Colonic mucosa (tissue), 4 donors: ENCODE measurements at regions not wholly inside any gene's neighbourhood (a gene's known extent, or its start where the extent isn't known, plus 50 kb on each side); places are given as distances from the start of the nearest gene placed in this dataset.

Experiments
- DNase-seq: peaks from one replicate; pipeline ENCODE4 v3.0.0-alpha.2; 2020
- H3K27ac ChIP-seq: fragments of 200-600 bp; one replicate; pipeline ENCODE4 v1.8.0; 2021
- H3K27me3 ChIP-seq: fragments of 200-600 bp; one replicate; pipeline ENCODE4 v1.8.0; 2021
- H3K36me3 ChIP-seq: fragments of 200-600 bp; one replicate; pipeline ENCODE4 v1.8.0; 2021
- H3K4me1 ChIP-seq: fragments of 200-600 bp; one replicate; pipeline ENCODE4 v1.8.0; 2021; ENCODE audit warnings: mild to moderate bottlenecking
- H3K4me3 ChIP-seq: fragments of 200-600 bp; one replicate; pipeline ENCODE4 v1.8.0; 2021
- H3K9ac ChIP-seq, 2 donors: one replicate each; pipeline ENCODE4 v1.7.0; 2013; ENCODE audit warnings: control low read depth in 2 of 2, low read depth in 2 of 2, low read length in 2 of 2
- H3K9me3 ChIP-seq: fragments of 200-600 bp; one replicate; pipeline ENCODE4 v1.8.0; 2021
- intact Hi-C: fragments of 100-400 bp; cut with DNase I; formaldehyde crosslinking; loops from one replicate; pipeline ENCODE4 v1.14.1; 2022
- TF ChIP-seq, protein P1 (sequence below): fragments of 200-600 bp; IDR thresholded peaks from one replicate; pipeline ENCODE4 v1.8.0; 2022; ENCODE audit warnings: antibody characterized with exemption, mild to moderate bottlenecking
- donor health status: healthy.
- donor health status: DM: no; HTN: no; CAD: no.
- donor health status: DM: no; HTN: no; CAD: no.

DNA sequence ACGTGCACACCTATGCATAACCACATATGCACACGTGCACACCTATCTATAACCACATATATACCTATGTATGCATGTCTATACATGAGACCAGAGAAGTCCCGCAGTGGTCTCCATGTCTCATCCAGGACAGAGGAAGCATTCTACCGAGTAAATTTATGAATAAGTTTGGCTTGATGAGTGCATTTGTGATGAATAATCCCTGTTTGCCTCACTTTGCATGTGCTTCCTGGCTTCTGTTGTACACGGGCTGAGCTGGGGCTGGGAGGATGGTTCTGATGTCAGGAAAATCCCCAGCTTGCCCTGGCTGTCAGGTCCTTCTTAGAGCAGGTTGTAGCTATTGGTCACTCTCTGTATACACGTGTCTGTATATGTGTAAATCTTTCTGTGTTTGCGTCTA, 157.6 kb upstream of the RPS6KA2 start:
- H3K4me3 ChIP-seq, result no peak overlapping the region
- H3K36me3 ChIP-seq, result no peaks in the 10 kb centered on the region
- no peaks in the 10 kb centered on the region for H3K4me1 ChIP-seq
- no peak overlapping the region for H3K27ac ChIP-seq
- TF ChIP-seq, protein P1, sequence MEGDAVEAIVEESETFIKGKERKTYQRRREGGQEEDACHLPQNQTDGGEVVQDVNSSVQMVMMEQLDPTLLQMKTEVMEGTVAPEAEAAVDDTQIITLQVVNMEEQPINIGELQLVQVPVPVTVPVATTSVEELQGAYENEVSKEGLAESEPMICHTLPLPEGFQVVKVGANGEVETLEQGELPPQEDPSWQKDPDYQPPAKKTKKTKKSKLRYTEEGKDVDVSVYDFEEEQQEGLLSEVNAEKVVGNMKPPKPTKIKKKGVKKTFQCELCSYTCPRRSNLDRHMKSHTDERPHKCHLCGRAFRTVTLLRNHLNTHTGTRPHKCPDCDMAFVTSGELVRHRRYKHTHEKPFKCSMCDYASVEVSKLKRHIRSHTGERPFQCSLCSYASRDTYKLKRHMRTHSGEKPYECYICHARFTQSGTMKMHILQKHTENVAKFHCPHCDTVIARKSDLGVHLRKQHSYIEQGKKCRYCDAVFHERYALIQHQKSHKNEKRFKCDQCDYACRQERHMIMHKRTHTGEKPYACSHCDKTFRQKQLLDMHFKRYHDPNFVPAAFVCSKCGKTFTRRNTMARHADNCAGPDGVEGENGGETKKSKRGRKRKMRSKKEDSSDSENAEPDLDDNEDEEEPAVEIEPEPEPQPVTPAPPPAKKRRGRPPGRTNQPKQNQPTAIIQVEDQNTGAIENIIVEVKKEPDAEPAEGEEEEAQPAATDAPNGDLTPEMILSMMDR, result no peak
- no peaks in the 10 kb centered on the region for H3K9me3 ChIP-seq
- DNase-seq, result no peak
- intact Hi-C loops, result loop anchor here (5.0 kb wide), 1 partner anchor 208 kb away; no protein-coding TSS in a partner anchor
- H3K27me3 ChIP-seq, result no peaks in the 10 kb centered on the region
- H3K9ac ChIP-seq, result no peak overlapping the region

DNA sequence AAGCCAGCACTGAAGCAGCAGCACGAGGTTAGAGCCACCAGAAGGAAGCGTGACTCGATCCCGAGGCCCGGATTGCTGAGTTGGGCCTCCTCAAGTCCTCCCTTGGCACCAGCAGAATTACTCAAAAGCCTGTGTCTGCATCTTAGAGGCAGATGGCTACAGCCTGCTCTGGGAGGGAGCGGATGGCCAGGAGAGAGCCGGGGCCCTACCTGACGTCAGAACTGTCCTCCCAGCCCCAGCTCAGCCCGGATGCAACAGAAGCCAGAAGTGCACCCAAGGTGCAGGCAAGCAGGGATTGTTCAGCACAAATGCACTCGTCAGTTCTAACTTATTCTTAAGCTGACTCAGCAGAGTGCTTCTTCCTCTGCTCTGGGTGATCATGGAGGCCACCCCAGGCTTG, 155.5 kb upstream of the RPS6KA2 start:
- intact Hi-C loops, result no loop called here
- DNase-seq, result no peak

DNA sequence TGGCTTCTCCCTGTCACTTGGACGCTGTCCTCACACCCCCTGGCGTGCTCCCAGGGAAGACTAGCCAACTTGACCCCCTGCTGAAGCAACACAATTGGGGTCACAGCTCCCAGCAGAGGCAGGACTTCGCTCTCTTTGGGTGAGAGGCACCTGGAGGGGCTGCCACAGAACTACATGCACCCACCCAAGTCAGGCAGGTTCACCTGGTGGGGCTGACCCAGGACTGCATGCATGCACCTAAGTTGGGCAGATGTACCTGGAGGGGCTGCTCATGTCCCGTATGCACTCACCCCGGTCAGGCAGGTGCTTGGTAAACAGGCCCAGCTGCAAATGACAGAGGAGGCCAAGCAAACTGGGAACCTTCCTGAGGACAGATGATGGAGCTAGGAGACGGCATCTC, 154.3 kb upstream of the RPS6KA2 start:
- Histone ChIP-seq H3K4me3 (no peak overlapping the region), H3K27ac (no peak overlapping the region), H3K27me3 (no peaks in the 10 kb centered on the region), H3K4me1 (no peaks in the 10 kb centered on the region), H3K9ac (no peak overlapping the region), H3K36me3 (no peaks in the 10 kb centered on the region), H3K9me3 (no peaks in the 10 kb centered on the region)
- intact Hi-C loops, result no loop called here
- DNase-seq, result no peak
- TF ChIP-seq, protein P1, result no peak

More for the DNA sequence above, 155.5 kb upstream of the RPS6KA2 start:
- TF ChIP-seq, protein P1, result no peak
- no peaks in the 10 kb centered on the region for H3K36me3 ChIP-seq
- no peaks in the 10 kb centered on the region for H3K9me3 ChIP-seq
- no peak overlapping the region for H3K9ac ChIP-seq
- H3K4me3 ChIP-seq, result no peak overlapping the region
- no peaks in the 10 kb centered on the region for H3K27me3 ChIP-seq
- H3K27ac ChIP-seq, result no peak overlapping the region
- H3K4me1 ChIP-seq, result no peaks in the 10 kb centered on the region

DNA sequence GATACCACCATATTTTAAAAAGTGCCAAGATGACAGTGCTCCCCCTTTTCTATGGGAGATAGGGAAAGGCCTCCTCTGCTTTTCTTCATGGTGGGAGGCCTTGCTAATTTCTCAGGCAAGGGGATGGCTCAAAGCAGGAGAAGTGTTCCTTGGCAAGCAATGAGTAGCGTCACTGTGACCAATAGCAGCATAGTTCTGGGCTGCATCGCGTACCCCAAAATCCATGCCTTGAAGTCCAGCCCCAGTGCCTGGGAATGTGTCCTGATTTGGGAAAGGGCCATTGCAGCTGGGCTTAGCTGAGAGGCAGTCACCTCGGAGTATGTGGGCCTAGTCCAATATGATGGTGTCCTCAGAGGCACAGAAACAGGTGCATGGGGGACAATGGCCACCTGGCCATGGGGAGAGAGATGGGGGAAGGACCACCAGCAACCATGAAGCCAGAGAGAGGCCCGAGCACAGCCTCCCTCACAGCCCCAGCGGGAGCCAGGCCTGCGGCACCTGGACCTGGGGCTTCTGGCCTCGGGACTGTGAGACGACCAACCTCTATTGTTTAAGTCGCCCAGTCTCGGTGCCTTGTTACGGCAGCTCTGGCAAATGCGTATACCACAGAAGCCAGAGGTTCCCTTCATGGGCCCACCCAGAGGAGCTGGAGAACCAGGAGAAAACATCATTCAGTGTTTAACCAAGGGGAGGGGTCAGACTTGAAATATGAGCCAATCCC, 153.1 kb upstream of the RPS6KA2 start:
- Histone ChIP-seq H3K9ac (no peak overlapping the region), H3K36me3 (no peaks in the 10 kb centered on the region), H3K27me3 (no peaks in the 10 kb centered on the region), H3K9me3 (no peaks in the 10 kb centered on the region), H3K27ac (no peak overlapping the region), H3K4me1 (no peaks in the 10 kb centered on the region), H3K4me3 (no peak overlapping the region)
- TF ChIP-seq, protein P1, result no peak
- intact Hi-C loops, result loop anchor here (5.0 kb wide), 1 partner anchor 362 kb away; no protein-coding TSS in a partner anchor
- no peak for DNase-seq

DNA sequence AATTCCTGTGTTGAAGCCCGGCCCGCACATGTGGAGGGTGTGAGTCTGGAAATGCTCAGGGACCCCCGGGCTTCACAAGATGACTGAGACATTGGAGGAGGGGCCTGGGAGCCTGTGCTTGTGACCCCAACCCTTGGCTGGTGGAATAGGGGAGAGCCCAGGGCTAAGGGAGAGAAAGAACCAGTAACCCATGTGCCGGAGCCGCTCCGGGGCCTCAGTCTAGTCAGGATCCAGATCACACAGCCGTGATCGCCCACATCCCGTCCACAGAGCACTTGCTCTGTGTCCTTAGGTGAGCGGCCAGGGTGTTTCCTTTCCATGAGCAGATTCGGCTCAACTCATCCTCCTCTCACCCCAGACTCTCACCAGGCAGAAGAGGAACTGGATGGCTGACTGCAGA, 152.3 kb upstream of the RPS6KA2 start:
- Histone ChIP-seq H3K36me3 (no peaks in the 10 kb centered on the region), H3K9me3 (no peaks in the 10 kb centered on the region), H3K27me3 (no peaks in the 10 kb centered on the region), H3K4me3 (no peak overlapping the region), H3K4me1 (no peaks in the 10 kb centered on the region), H3K27ac (no peak overlapping the region), H3K9ac (no peak overlapping the region)
- intact Hi-C loops, result loop anchor here (5.0 kb wide), 1 partner anchor 363 kb away; no protein-coding TSS in a partner anchor
- TF ChIP-seq, protein P1, result no peak
- no peak for DNase-seq
